SU-DHL-6 (cell line): ENCODE measurements at regions not wholly inside any gene's neighbourhood (a gene's known extent, or its start where the extent isn't known, plus 50 kb on each side); places are given as distances from the start of the nearest gene placed in this dataset.
"Not testable (repeated sequence)": the region's sequence is repeated elsewhere in the genome, so short reads cannot be mapped to it uniquely, and the experiment has no call there.

ENCODE experiments used
- H2AFZ ChIP-seq: fragments of 200-600 bp; sonication (generic); 2 replicates; pipeline ENCODE4 v1.6.1; 2014; ENCODE audit warnings: low read depth, mild to moderate bottlenecking, moderate library complexity, mixed read lengths, antibody characterized with exemption, low read length; ENCODE audit not compliant: severe bottlenecking
- H3F3A ChIP-seq: fragments of 200-600 bp; shearing (Covaris generic); 2 replicates; pipeline ENCODE4 v1.6.0; 2016; ENCODE audit warnings: antibody characterized with exemption, mild to moderate bottlenecking; ENCODE audit not compliant: insufficient read depth
- H3K27ac ChIP-seq: fragments of 200-600 bp; sonication (generic); 2 replicates; pipeline ENCODE4 v1.5.1; 2016; ENCODE audit warnings: low read depth, mild to moderate bottlenecking, low read length, moderate library complexity, mixed read lengths
- H3K27me3 ChIP-seq: fragments of 200-600 bp; sonication (generic), shearing (Covaris generic); 2 replicates; pipeline ENCODE4 v1.6.0; 2014; ENCODE audit warnings: mild to moderate bottlenecking, low read length
- H3K36me3 ChIP-seq: fragments of 200-600 bp; sonication (generic); 2 replicates; pipeline ENCODE4 v1.6.1; 2014; ENCODE audit warnings: mild to moderate bottlenecking, low read length, mixed read lengths
- H3K4me2 ChIP-seq: fragments of 300-600, 200-600 bp; shearing (Covaris generic), sonication (generic); 2 replicates; pipeline ENCODE4 v1.6.0; 2014; ENCODE audit warnings: low read length, low read depth, mild to moderate bottlenecking; ENCODE audit not compliant: poor library complexity, severe bottlenecking
- H3K4me3 ChIP-seq: fragments of 200-600 bp; sonication (generic); 2 replicates; pipeline ENCODE4 v1.5.1; 2014; ENCODE audit warnings: antibody characterized with exemption, low read length, mild to moderate bottlenecking, mixed read lengths; ENCODE audit not compliant: insufficient read depth, poor library complexity, severe bottlenecking
- H3K79me2 ChIP-seq: fragments of 200-600 bp; sonication (generic); 2 replicates; pipeline ENCODE4 v1.6.1; 2014; ENCODE audit warnings: mild to moderate bottlenecking, low read length, moderate library complexity; ENCODE audit not compliant: insufficient read depth
- H3K9ac ChIP-seq: fragments of 200-600 bp; sonication (generic); 2 replicates; pipeline ENCODE4 v1.7.0; 2014; ENCODE audit warnings: mild to moderate bottlenecking, low read length
- H3K9me2 ChIP-seq: fragments of 200-600 bp; sonication (generic); replicated peaks from 2 replicates; pipeline ENCODE4 v1.6.1; 2014; ENCODE audit warnings: low read length; ENCODE audit not compliant: insufficient read depth
- H3K9me3 ChIP-seq: fragments of 200-600 bp; sonication (generic); 2 replicates; pipeline ENCODE4 v1.6.1; 2014; ENCODE audit warnings: low read length, mixed read lengths; ENCODE audit not compliant: insufficient read depth
- H4K20me1 ChIP-seq: fragments of 200-600 bp; sonication (generic); 2 replicates; pipeline ENCODE4 v1.6.1; 2014; ENCODE audit warnings: low read depth, mild to moderate bottlenecking, antibody characterized with exemption, low read length, moderate library complexity, mixed read lengths
- EZH2phosphoT487 ChIP-seq: fragments of 200-600 bp; sonication (generic), shearing (Covaris generic); conservative IDR thresholded peaks from 2 replicates; pipeline ENCODE4 v1.6.1; 2018; ENCODE audit warnings: mild to moderate bottlenecking, antibody characterized with exemption, low read length, moderate library complexity, mixed read lengths
- TF ChIP-seq, protein P1 (sequence below): fragments of 200-600 bp; sonication (generic); IDR thresholded peaks from one replicate; pipeline ENCODE4 v1.5.1; 2017; ENCODE audit warnings: antibody characterized with exemption, mild to moderate bottlenecking, low read length, moderate library complexity; ENCODE audit not compliant: insufficient read depth, poor library complexity, severe bottlenecking

DNA sequence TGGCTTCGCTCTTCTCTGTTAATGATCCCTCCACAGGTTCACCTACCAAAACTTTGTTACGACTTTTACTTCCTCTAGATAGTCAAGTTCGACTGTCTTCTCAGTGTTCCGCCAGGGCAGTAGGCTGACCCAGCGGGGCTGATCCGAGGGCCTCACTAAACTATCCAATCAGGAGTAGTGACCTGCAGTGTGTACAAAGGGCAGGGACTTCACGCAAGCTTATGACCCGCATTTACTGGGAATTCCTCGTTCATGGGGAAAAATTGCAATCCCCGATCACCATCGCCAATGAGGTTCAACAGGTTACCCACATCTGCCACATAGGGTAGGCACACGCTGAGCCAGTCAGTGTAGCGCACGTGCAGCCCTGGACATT is 771.4 kb upstream of the DEFB115 start:
- Histone ChIP-seq H3K36me3 (no peaks in the 10 kb centered on the region), H3K4me2 (no peak overlapping the region), H3K9me3 (no peaks in the 10 kb centered on the region; the same call in 1 of the 2 replicates), H3K79me2 (no peaks in the 10 kb centered on the region), H3K9me2 (no peaks in the 10 kb centered on the region), H3K27me3 (no peaks in the 10 kb centered on the region), H3F3A (no peaks in the 10 kb centered on the region), H3K27ac (no peak overlapping the region), H3K4me3 (no peak overlapping the region), H2AFZ (no peak overlapping the region), H4K20me1 (no peaks in the 10 kb centered on the region), H3K9ac (no peak overlapping the region)
- TF ChIP-seq, protein P1, sequence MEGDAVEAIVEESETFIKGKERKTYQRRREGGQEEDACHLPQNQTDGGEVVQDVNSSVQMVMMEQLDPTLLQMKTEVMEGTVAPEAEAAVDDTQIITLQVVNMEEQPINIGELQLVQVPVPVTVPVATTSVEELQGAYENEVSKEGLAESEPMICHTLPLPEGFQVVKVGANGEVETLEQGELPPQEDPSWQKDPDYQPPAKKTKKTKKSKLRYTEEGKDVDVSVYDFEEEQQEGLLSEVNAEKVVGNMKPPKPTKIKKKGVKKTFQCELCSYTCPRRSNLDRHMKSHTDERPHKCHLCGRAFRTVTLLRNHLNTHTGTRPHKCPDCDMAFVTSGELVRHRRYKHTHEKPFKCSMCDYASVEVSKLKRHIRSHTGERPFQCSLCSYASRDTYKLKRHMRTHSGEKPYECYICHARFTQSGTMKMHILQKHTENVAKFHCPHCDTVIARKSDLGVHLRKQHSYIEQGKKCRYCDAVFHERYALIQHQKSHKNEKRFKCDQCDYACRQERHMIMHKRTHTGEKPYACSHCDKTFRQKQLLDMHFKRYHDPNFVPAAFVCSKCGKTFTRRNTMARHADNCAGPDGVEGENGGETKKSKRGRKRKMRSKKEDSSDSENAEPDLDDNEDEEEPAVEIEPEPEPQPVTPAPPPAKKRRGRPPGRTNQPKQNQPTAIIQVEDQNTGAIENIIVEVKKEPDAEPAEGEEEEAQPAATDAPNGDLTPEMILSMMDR = no peak
- TF ChIP-seq EZH2phosphoT487 = no peak

DNA sequence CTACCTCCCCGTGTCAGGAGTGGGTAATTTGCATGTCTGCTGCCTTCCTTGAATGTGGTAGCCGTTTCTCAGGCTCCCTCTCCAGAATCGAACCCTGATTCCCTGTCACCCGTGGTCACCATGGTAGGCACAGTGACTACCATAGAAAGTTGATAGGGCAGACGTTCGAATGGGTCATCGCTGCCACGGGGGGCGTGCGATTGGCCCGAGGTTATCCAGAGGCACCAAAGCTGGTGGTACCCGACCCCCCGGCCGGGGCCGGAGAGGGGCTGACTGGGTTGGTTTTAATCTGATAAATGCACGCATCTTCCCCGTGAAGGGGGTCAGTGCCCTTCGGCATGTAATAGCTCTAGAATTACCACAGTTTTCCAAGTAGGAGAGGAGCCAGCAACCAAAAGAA is 770.0 kb upstream of the DEFB115 start:
- H3K9me3 ChIP-seq, H3K27ac ChIP-seq, H3K9ac ChIP-seq, H3K36me3 ChIP-seq, H4K20me1 ChIP-seq, H3F3A ChIP-seq, H3K4me2 ChIP-seq, H3K4me3 ChIP-seq, H2AFZ ChIP-seq, H3K79me2 ChIP-seq, H3K27me3 ChIP-seq, H3K9me2 ChIP-seq: not testable (repeated sequence)

DNA sequence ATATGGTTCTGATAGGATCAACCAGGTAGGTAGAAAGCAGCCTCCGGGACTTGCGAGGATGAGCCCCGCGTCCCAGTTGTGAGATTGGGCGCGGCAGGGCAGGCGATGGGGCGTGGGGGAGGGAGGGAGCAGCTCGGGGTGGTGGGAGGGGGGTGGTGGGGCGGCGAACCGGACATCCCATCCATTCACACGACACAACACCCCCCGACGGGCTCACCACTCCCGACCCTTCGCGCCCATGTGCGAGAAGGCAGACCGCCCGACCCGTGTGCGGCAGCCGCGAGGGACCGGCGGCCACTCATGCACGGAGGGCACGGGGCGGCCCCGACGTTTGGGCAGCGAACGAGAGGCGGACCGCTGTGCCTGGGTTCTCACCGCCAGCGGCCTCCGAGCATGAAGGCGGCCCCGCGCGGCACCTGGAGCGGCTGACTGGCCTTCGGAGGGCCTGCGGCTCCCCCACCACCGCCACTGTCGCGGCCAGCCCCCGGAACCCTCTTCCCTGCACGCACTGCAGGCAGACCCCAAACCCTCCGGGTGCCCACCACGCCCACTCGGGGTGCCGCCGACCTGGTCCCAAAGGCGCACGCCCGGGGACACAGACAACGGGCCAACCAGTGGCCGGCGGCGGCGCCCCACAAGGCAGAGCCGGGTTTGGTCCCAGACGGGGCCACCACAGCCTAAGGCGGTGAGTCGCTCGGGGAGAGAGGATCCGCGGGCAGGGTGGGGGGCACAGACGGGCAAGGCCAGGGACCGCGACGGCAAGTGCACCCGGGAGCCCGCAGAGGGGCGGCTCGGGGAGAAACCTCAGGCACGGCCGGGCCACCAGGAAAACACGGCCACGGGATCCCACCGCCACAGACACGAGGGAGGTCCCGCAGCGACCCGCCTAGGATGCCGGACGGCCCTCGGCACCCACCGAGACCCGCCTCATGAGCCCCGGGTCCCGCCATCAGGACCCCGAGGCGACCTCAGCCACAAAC is 769.2 kb upstream of the DEFB115 start:
- Histone ChIP-seq H3K36me3 (no peaks in the 10 kb centered on the region), H3K9me3 (no peaks in the 10 kb centered on the region; the same call in 1 of the 2 replicates), H4K20me1 (no peaks in the 10 kb centered on the region)

More for the DNA sequence above, 769.2 kb upstream of the DEFB115 start:
- no peak overlapping the region for H3K4me2 ChIP-seq
- no peak overlapping the region for H3K4me3 ChIP-seq
- no peak for TF ChIP-seq EZH2phosphoT487
- TF ChIP-seq, protein P1 = no peak
- no peak overlapping the region for H2AFZ ChIP-seq
- H3K9me2 ChIP-seq = no peaks in the 10 kb centered on the region
- H3K79me2 ChIP-seq = no peaks in the 10 kb centered on the region
- H3F3A ChIP-seq = no peaks in the 10 kb centered on the region
- no peak overlapping the region for H3K27ac ChIP-seq
- no peaks in the 10 kb centered on the region for H3K27me3 ChIP-seq
- no peak overlapping the region for H3K9ac ChIP-seq
